Endothelial cell of umbilical vein (primary cell): ENCODE measurements at regions not wholly inside any gene's neighbourhood (a gene's known extent, or its start where the extent isn't known, plus 50 kb on each side); places are given as distances from the start of the nearest gene placed in this dataset.

Experiments
- BruUV-seq: library from RNA; stranded (reverse); fragments of 400-500 nt; replicated peaks from 2 replicates; lab custom pipeline; 2021; lab: Mats Ljungman, UMichigan
- CTCF ChIA-PET: fragments of 300-600, 350-600 bp; sonication (Branson Sonifier 250); formaldehyde crosslinking; loops from one replicate; lab custom pipeline; 2021; ENCODE audit warnings: antibody characterized with exemption, inconsistent platforms; lab: Charles Lee
- POLR2A ChIA-PET: fragments of 300-600, 350-600 bp; sonication (Branson Sonifier 250); formaldehyde crosslinking; loops from one replicate; lab custom pipeline; 2021; ENCODE audit warnings: antibody characterized with exemption, inconsistent platforms; lab: Charles Lee
- DNase-seq: peaks from one replicate; pipeline ENCODE4 v3.0.0-alpha.2; 2011; ENCODE audit warnings: low read depth, low spot score
- FAIRE-seq: peaks from 2 replicates; lab custom pipeline; 2011; peaks lifted over from hg19 to GRCh38; lab: Jason Lieb, UNC
- H2AFZ ChIP-seq: 2 replicates; pipeline ENCODE4 v1.6.0; 2012; ENCODE audit warnings: low read depth, low read length, control low read depth, inconsistent platforms
- H3K27ac ChIP-seq: 2 replicates; pipeline ENCODE4 v1.5.1; 2011; ENCODE audit warnings: low read depth, mild to moderate bottlenecking, control low read depth, low read length, moderate library complexity; ENCODE audit not compliant: insufficient read depth
- H3K27me3 ChIP-seq, 2 experiments: 2 replicates each; pipeline versions ENCODE4 v1.6.0 to v1.6.1; 2011; ENCODE audit warnings: low read length in 2 of 2, mixed read lengths in 1 of 2; ENCODE audit not compliant: control insufficient read depth in 2 of 2, insufficient read depth in 2 of 2
- H3K36me3 ChIP-seq, 2 experiments: 2 replicates in 1 of 2; 3 replicates in 1 of 2; pipeline ENCODE4 v1.5.1; 2011; ENCODE audit warnings: low read length in 2 of 2, mild to moderate bottlenecking in 1 of 2, moderate library complexity in 1 of 2; ENCODE audit not compliant: control insufficient read depth in 2 of 2, insufficient read depth in 2 of 2; ENCODE audit errors: extremely low read depth in 1 of 2
- H3K4me1 ChIP-seq: 3 replicates; pipeline ENCODE4 v1.5.1; 2011; ENCODE audit warnings: mild to moderate bottlenecking, low read length; ENCODE audit not compliant: control insufficient read depth, insufficient read depth; ENCODE audit errors: extremely low read depth
- H3K4me2 ChIP-seq: 2 replicates; pipeline ENCODE4 v1.6.1; 2011; ENCODE audit warnings: low read length, control low read depth, mixed read lengths; ENCODE audit not compliant: insufficient read depth
- H3K4me3 ChIP-seq, 3 experiments: fragments of 200-600 bp in 1 of 3; sonication (generic), shearing (Covaris generic) in 1 of 3; replicated peaks in 1 of 3; 2 replicates each; pipeline ENCODE4 v1.5.1; 2011 to 2016; ENCODE audit warnings: control low read depth in 3 of 3, low read length in 3 of 3, mild to moderate bottlenecking in 2 of 3, inconsistent platforms in 1 of 3, low read depth in 1 of 3, moderate library complexity in 1 of 3; ENCODE audit not compliant: insufficient read depth in 1 of 3
- H3K79me2 ChIP-seq: 2 replicates; pipeline ENCODE4 v1.6.0; 2012; ENCODE audit warnings: low read length, inconsistent platforms; ENCODE audit not compliant: control insufficient read depth, insufficient read depth
- H3K9ac ChIP-seq: replicated peaks from 2 replicates; pipeline ENCODE3; 2011; ENCODE audit warnings: low read length, control low read depth; ENCODE audit not compliant: insufficient read depth; ENCODE audit errors: extremely low read depth
- H3K9me1 ChIP-seq: replicated peaks from 3 replicates; pipeline ENCODE4 v1.6.0; 2011; ENCODE audit warnings: mild to moderate bottlenecking, low read length; ENCODE audit not compliant: control insufficient read depth, insufficient read depth; ENCODE audit errors: extremely low read depth
- H3K9me3 ChIP-seq: replicated peaks from 2 replicates; pipeline ENCODE4 v1.5.1; 2012; ENCODE audit warnings: low read length, inconsistent platforms; ENCODE audit not compliant: control insufficient read depth, insufficient read depth
- H4K20me1 ChIP-seq: replicated peaks from 2 replicates; pipeline ENCODE3; 2011; ENCODE audit warnings: mild to moderate bottlenecking, low read length; ENCODE audit not compliant: control insufficient read depth, insufficient read depth; ENCODE audit errors: extremely low read depth
- CTCF ChIP-seq, 2 donors: IDR thresholded peaks; 1 replicate in 1 of 2; 2 replicates in 1 of 2; pipeline ENCODE4 v1.5.1; 2011; ENCODE audit warnings: low read length in 2 of 2, mild to moderate bottlenecking in 2 of 2, moderate library complexity in 2 of 2, control low read depth in 1 of 2, inconsistent platforms in 1 of 2, low read depth in 1 of 2; ENCODE audit not compliant: insufficient read depth in 1 of 2; ENCODE audit errors: extremely low read depth in 1 of 2
- EZH2 ChIP-seq: IDR thresholded peaks from 2 replicates; pipeline ENCODE4 v1.6.1; 2012; ENCODE audit warnings: borderline replicate concordance, low read depth, mild to moderate bottlenecking, moderate library complexity, low read length, inconsistent platforms; ENCODE audit not compliant: severe bottlenecking
- FOS ChIP-seq: IDR thresholded peaks from 2 replicates; pipeline ENCODE4 v1.6.1; 2011; ENCODE audit warnings: mild to moderate bottlenecking, low read length, moderate library complexity, borderline replicate concordance; ENCODE audit not compliant: insufficient read depth
- GATA2 ChIP-seq: IDR thresholded peaks from 2 replicates; pipeline ENCODE4 v1.7.0; 2011; ENCODE audit warnings: low read depth, mild to moderate bottlenecking, moderate library complexity, mixed read lengths, low read length; ENCODE audit not compliant: insufficient read length, insufficient read depth
- JUN ChIP-seq: IDR thresholded peaks from 2 replicates; pipeline ENCODE4 v1.6.1; 2011; ENCODE audit warnings: borderline replicate concordance, low read depth; ENCODE audit not compliant: insufficient read length, insufficient read depth
- MAX ChIP-seq: IDR thresholded peaks from 2 replicates; pipeline ENCODE4 v1.6.1; 2011; ENCODE audit not compliant: insufficient read depth, insufficient read length
- MYC ChIP-seq: IDR thresholded peaks from one replicate; pipeline ENCODE4 v1.6.1; 2011; ENCODE audit warnings: mild to moderate bottlenecking, low read depth, low read length
- POLR2A ChIP-seq: IDR thresholded peaks from 2 replicates; pipeline ENCODE4 v1.6.1; 2012; ENCODE audit warnings: low read depth, mild to moderate bottlenecking, control low read depth, low read length
- POLR2AphosphoS5 ChIP-seq: IDR thresholded peaks from 2 replicates; pipeline ENCODE4 v1.6.1; 2012; ENCODE audit warnings: low read depth, mild to moderate bottlenecking, control low read depth, low read length, moderate library complexity; ENCODE audit not compliant: insufficient read depth
- dilution Hi-C: fragments of 300-500 bp; cut with MboI; formaldehyde crosslinking; loops from one replicate; pipeline ENCODE4 v1.15.0; 2019; ENCODE audit warnings: low sequenced_read_pairs; ENCODE audit not compliant: extremely low pct_ligation_motif_present
- intact Hi-C: fragments of 100-400 bp; cut with micrococcal nuclease; formaldehyde crosslinking; loops from one replicate; pipeline ENCODE4 v1.10.0; 2022

DNA sequence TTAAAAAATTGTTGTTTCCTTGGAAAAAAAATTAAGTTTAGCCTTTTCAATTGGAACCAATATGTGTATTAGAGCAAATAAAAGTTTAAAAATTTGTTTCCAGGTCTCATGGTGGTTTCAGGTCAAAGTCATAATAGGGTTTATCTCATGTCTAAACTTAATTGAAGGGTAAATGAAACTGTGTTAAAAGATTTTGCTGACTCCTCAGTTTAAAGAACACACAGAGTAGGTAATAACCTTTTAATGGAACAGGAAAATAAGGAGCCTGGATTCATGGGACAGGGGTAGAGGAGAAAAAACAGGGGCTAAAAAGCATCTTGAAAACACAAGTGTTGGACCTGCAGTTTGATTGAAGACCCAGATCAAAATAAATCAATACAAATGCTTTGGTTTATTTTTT lies 190.6 kb downstream of the MFSD1 start:
- H3K9me3 ChIP-seq: no peaks in the 10 kb centered on the region
- FAIRE-seq (no peak), DNase-seq (no peak)
- H3K9ac ChIP-seq: no peak overlapping the region
- no peaks in the 10 kb centered on the region for H3K36me3 ChIP-seq
- H4K20me1 ChIP-seq: no peaks in the 10 kb centered on the region
- H3K9me1 ChIP-seq: no peaks in the 10 kb centered on the region
- H3K4me1 ChIP-seq: no peaks in the 10 kb centered on the region
- ChIA-PET CTCF (no interaction called here), POLR2A (no interaction called here)
- H3K27me3 ChIP-seq: no peaks in the 10 kb centered on the region
- intact Hi-C loops: no loop called here
- no TSS peak for BruUV-seq
- dilution Hi-C loops: no loop called here
- H3K27ac ChIP-seq: no peak overlapping the region
- no peak overlapping the region for H2AFZ ChIP-seq
- H3K4me3 ChIP-seq: no peak overlapping the region
- H3K4me2 ChIP-seq: no peak overlapping the region
- TF ChIP-seq MYC: no peak
- no peak for TF ChIP-seq EZH2
- no peak for TF ChIP-seq POLR2AphosphoS5
- no peak for TF ChIP-seq POLR2A
- no peak for TF ChIP-seq CTCF (IDR thresholded peaks at IDR 0.05; ENCODE audit: extremely low read depth in 1 of 2, insufficient read depth in 1 of 2, low read depth in 1 of 2, low read length in 2 of 2)
- no peak for TF ChIP-seq MAX
- TF ChIP-seq FOS: no peak
- no peak for TF ChIP-seq JUN
- no peak for TF ChIP-seq GATA2
- H3K79me2 ChIP-seq: no peaks in the 10 kb centered on the region
